T1000 (cell line): ENCODE measurements at regions not wholly inside any gene's neighbourhood (a gene's known extent, or its start where the extent isn't known, plus 50 kb on each side); places are given as distances from the start of the nearest gene placed in this dataset.
"Not testable (repeated sequence)": the region's sequence is repeated elsewhere in the genome, so short reads cannot be mapped to it uniquely, and the experiment has no call there.

Experiments
- DNase-seq: peaks from one replicate; lab custom pipeline; 2025; ENCODE audit warnings: mixed read lengths; lab: John Stamatoyannopoulos, UW

DNA sequence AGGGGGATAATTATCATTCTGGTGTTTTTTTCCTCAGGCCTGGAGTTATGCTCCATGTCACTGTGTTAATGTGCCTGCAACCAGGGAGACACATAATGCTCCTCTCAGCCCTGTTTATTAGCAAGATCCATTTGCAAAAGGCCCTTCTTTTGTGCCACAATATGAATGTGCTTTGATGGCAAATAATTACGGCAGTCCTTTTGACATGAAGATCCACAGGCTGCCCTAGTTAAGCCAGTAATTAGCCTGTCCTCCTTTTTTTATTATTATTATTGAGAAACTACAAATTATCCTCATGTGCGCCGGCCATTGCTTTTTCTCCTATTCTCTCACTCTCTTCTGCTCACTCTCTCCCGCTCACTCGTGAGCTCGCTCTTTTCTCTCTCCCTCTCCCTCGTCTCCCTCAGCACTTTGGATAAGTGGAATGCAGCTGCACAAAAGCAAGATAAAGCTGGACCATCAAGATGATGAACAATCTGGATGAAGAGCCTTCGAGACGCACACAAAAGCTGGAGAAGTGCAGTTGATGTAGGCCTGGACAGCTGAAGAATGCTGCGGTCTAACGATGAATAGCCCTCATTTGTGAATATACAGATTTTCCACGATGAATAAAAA is 762.3 kb downstream of the BCL11A start:
- DNase-seq, result no peak

DNA sequence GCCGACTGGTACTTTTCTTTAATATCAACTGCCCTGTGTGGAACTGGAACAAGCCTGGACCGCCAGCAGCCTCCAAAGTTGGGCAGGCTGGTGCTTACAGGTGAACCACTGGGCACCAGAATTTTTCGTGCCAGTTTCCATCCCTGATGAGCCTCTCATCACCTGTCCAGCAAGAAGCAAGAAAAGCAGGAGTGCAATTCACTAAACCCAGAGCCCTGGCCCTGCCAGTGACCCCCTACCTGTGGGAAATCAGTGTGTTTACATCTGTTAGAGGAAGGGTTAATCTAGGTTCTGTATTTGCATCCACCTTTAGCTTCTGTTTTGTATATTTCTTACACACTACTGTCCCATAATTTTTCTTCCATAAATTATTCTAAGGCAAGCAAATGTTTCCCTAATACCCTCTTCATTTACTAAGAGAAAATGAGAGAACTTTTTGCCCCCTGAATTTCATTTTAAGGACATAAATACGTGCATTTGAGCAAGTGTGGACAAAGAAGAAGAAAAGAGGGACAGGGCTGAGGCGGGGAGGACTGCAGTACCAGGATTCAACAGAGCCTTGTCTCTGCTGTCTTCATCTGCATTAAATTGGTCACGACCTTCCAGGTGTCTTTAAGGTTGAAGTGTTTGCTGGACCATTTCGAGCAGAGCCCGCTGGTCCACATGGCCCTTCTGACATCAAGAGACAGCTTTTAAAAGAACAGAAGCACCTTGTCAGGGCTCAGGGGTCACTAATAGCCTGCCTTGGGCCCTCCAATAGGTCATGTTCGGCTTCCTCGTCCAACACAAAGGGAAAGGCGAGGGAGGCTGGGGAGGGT is 763.1 kb downstream of the BCL11A start:
- no peak for DNase-seq

DNA sequence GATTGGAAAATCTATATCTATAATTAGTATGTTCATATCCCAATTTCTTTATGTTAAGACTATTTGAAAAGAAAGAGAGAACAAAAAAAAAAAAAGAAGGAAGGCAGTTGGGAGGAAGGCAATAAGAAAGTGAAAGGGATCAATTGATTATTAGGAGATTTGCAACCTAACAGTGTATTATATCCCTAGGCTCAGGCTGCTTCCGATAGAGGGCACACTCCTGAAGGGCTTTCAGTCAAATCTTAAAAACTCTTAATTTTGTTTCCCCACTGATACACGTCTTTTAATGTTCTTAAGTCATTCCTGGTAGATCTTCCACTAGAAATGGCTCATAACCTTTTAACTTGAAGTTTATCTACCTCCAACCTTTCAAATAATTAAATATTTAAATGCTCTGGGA is 763.9 kb downstream of the BCL11A start:
- DNase-seq, result no peak

DNA sequence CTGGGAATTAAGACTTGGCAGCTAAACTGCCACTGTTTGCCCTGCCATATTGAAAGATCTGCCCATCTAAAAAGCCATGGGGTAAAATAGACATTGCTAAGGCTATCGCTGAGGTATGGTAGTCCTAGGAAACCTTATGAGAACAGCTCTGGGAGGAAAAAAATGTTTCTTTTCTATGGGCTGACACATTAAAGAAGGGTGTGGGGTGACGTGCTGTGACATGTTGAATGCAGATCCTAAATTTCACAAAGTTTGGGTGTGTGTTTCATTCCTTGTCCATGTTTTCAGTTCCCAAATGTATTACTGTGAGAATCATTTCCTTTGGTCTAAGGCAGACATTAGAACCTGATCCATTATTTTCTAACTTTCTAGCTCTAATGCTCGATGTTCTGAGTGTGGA is 766.4 kb downstream of the BCL11A start:
- no peak for DNase-seq

DNA sequence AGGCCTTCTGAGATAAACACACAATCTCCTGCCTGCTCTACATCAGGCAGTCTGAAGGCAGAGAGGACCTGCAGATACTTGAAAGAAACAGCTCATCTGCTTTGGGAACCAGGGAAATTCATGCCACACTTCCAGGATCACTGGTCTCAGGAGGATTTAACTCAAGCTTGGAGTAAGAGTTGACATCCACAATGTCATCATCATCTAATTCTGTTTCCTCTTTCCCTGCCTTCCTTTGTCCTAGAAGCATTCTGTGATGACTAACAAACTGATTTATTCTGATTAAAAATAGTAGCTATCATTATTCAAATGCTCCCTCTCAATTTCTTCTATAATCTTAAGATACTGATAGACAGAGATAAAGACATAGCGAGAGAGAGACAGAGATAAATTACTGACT is 766.8 kb downstream of the BCL11A start:
- DNase-seq, result no peak

- DNase-seq, result no peak
These were observed 773.9 kb downstream of the BCL11A start for GRCh38 chr2:59779571-59779970.

GRCh38 chr2:59777120-59777519 is 776.3 kb downstream of the BCL11A start:
- DNase-seq, result no peak

- DNase-seq, result no peak
These were observed 776.8 kb downstream of the BCL11A start for GRCh38 chr2:59776726-59777008.

- no peak for DNase-seq
These were observed 778.5 kb downstream of the BCL11A start for GRCh38 chr2:59774821-59775433.

DNA sequence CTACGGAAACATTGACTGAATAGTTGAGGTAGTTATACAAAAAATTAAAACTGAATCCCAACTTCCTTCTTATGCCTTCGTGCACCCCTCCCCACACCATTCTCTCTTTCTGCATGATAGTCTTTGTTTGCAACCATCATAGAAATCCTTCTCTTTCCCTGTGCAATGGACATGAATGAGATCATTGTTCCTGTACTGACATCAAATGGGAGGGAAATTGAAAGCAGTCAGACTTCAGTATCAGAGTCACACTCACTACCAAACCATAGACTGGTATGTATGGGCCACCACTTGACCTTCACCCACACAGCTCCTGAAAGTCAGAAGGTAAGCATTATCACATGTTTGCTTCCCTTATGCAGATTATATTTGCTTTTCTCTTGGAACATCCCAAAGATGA is 782.8 kb downstream of the BCL11A start:
- no peak for DNase-seq

- DNase-seq, result no peak
These were observed 791.5 kb downstream of the BCL11A start for GRCh38 chr2:59761966-59762365.

DNA sequence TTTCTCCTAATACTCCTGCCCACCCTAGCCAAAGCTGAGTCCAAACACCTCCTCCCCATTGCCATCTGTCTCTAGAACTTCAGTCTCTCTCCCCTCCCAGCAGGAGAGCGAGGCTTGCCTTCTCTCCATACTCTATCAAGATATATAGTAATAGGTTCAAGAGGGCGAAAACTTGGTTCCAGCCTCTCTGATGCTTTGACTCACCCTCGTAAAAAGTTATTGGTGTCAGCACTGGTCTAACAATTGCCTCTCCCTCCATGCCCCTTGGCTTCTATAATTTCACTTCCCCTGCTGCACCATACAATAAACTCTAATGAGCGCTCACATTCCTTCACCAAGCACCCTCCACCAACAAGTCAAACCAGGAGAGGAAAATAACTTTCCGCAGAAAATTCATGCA is 797.3 kb downstream of the BCL11A start:
- no peak for DNase-seq

DNA sequence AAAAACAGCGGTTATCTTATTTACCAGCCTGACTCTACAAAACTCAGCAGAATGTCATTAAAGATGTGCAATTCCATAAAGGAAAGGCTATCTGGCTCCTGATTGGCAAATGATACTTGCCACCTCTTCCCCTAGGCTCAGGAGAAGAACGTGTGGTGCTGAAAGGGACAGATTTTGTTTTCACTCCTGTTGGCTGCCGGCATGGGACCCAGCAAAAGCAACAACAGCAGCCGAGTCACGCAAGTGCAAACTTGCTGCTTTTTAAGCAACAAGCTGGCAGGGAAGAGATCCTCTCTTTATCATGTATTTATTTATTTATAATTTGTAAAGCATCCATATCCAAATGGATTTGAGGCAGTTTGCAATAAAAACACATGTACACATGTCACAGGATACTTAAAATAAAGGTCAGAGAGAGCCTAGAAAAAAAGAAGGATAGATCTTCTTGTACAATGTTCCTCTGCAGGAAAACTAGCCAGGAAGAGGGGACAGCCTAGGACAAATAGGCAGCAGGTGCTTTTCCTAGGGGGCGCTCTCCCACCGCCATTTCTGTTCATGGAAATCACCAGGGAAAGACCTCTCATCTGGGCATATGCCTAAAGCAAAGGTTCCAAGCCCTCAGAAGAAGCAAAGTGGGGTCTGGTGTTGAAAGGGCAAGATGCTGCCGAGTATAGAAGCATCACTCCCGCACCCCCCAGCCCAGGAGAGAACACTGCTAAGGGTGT is 799.3 kb downstream of the BCL11A start:
- no peak for DNase-seq

DNA sequence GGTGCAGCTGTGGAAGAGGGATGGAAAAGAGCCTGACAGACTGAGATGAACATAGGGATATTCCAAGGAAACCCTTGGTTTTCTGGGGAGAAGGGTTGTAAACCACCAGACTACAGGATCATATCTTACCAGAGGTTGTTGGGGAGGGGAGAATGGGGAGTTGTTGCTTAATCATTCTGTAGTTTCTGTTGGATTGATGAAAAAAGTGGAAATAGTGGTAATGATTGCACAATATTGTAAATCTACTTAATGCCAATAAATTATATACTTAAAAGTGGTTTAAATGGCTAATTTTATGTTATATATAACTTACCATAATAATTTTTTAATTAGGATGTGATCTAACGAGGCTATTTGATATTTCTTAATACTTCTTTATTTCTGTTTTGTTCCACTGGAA is 800.9 kb downstream of the BCL11A start:
- DNase-seq, result no peak

DNA sequence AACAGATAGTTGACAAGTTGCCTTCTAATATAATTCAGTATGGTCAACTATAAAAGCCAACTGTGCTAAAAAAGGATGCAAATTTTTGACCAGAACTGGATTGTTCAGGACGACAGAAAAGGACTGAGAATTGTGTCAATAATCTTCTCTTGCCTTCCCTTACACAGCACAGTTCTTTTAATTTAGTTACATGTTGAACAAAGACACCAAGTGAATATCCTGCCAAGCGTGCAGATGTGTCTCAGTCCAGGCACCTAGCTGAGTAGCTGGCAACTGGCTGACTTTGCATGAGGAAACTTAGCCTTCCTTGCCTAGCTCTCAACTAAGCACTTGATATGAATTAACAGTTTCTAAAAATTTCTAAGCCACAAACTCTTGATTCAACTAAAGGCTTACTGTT is 801.4 kb downstream of the BCL11A start:
- no peak for DNase-seq

GRCh38 chr2:59751214-59751613 is 802.2 kb downstream of the BCL11A start:
- DNase-seq, result not testable (repeated sequence)

DNA sequence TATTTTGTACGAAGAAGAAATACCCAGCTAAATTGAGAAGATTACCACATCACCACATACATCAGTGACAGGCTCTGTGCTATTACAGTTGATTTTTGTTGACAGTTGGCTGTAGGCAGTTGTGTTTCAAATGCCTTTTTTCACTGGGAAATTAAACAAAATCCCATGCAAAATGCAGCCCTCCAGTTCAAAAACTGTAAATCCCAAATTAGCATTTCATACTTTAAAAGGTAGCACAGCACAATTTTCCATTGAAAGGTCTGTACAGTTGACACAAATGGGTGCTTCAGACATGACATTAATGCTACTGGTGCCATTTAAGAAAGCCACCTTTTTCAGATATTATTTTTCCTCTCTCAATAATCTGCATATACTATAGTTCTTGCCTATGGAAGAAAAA is 807.2 kb downstream of the BCL11A start:
- DNase-seq, result no peak

DNA sequence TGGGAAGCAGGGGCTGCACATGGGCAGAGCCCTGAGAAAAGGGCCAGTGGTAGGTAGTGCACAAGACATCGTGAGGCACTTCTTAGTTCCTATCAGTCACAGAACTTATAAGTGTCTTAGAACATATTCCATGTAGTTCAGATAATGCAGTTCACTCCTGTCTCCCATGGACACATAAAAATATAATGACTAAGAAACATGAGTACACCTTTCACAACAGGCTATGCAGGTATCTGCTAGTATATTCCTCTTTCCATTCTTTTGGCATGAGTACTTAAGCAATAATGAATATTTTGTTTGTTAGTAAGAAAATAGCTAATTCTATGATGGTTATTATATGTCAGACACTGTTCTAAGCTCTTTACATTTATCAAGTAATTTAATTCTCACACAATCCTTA is 808.4 kb downstream of the BCL11A start:
- DNase-seq, result no peak

DNA sequence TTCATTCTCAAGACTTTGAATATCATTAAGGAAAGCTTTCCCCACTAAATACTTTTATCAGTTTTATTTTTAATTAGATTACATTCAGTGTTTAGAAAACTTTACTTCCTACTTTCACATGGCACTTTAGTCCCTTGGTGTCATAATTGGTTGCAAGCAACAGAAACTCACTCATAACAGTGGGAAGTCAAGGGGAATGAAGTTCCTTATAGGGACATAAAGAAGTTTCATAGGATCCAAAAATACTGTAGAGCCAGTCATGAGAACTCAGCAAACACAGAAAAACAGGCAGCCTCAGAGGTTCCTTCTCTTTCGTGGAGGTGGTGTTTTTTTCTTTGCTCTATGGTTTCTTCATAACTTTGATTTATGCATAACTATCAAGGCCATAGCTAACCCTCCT is 809.0 kb downstream of the BCL11A start:
- no peak for DNase-seq

GRCh38 chr2:59741840-59742239 is 811.6 kb downstream of the BCL11A start:
- DNase-seq, result no peak

DNA sequence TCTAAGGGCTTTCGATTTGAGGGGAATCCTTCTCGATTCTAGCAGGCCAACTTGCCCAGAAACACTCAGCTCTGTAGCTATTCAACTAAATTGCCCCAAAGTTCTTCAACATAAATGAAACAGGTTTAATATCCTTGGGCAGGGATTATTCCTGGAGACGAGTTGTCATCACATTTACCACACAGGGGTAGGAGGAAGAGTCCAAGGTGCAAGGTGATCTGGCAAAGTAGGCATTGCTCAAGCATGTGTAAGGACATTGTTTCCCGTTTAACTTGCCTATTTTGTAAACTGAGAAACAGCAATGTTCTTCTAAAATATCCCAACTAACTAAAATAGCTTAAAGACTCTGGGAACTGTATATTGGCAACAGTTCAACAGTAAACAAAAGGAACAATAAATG is 814.3 kb downstream of the BCL11A start:
- DNase-seq, result no peak

DNA sequence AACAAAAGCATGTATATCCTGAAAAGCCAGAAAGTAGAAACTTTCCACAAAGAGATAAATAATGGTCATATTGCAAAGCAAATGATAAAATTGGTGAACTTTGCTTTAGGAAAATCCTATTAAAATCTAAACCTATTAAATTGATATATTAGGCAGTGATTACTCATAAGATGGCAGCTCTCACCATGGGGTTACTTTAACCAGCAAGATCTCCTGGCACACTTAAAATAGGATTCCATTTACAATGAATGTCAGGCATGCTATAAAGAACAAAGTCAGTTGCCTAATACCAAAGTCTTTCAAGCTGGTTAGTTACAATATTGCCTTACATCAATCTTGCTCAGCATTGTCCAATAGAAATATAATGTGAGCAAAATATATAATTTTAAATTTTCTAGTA is 816.2 kb downstream of the BCL11A start:
- DNase-seq, result no peak

- no peak for DNase-seq
These were observed 818.7 kb downstream of the BCL11A start for GRCh38 chr2:59734743-59735142.
